ENCODE measurements at regions not wholly inside any gene's neighbourhood (a gene's known extent, or its start where the extent isn't known, plus 50 kb on each side); places are given as distances from the start of the nearest gene placed in this dataset.
"Not testable (repeated sequence)": the region's sequence is repeated elsewhere in the genome, so short reads cannot be mapped to it uniquely, and the experiment has no call there.

DNA sequence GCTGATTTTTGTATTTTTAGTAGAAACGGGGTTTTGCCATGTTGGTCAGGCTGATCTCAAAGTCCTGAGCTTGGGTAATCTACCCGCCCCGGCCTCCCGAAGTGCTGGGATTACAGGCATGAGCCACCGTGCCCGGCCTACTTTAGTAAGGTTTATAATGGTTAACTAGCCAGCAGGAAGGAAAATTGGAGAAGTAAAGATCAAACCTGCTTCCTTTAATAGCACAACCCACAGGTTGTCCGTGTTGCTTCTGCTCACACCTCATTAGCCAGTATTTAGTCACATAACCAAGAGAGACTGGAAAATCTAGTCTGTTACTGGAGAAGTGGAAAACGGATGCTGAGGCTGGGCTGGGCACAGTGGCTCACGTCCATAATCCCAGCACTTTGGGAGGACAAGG is 51.9 kb upstream of the TBL1XR1 start:
- ChIA-PET POLR2A (no interaction called here), CTCF (interaction anchor here (0.6 kb wide), 1 partner anchor 176 kb away, joined by 3 read pairs; no protein-coding TSS in a partner anchor)

DNA sequence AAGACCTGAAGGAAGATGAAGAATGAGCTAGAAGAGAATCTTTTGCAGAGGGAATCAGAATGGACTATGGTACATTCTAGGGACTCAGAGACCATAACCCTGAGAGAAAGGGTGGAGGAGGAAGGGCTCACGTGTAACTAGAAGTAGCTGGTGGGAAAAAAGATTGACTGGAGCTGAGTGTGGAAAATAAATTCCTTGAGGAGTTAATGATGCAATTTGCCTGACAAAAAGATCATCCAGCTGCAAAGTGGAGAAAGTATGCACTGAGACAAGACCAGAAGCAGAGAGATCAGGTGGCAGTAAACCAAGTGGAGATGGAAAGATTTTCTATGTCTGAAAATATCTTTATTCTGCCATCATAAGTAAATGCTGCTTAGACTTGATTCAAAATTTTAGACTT is 52.9 kb upstream of the TBL1XR1 start:
- ChIA-PET POLR2A (no interaction called here), CTCF (no interaction called here)

DNA sequence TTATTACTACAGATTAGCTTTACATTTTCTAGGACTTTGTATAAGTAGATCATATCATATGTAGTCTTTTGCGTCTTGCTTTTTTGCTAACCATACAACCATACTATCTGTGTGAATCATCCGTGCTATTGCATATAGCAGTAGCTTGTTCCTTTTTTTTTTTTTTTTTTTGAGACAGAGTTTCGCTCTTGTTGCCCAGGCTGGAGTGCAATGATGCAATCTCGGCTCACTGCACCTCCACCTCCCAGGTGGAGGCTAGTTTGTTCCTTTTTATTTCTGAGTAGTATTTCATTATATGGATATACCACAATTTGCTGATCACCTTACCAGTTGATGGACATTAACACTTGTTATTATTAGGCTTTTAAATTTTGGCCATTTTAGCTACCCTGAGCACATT is 54.5 kb upstream of the TBL1XR1 start:
- POLR2A ChIA-PET: no interaction called here

DNA sequence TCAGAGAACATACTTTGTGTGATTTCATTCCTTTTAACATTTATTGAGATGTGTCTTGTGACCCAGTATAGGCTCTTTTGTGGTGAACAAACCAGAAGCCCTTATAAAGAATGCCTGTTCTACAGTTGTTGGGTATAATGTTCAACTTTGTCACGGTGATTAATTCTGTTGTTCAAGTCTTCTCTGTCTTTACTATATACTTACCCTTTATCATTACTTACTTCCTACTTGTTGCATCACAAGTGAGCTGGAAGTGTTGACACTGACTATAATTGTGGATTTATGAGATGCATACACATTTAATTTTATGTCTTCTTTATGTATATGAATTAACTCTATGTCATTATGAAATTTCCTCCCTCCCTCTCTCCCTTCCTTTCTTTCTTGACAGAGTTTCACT is 59.7 kb upstream of the TBL1XR1 start:
- CTCF ChIA-PET: no interaction called here
- POLR2A ChIA-PET: no interaction called here

More for the DNA sequence above, 54.5 kb upstream of the TBL1XR1 start:
- CTCF ChIA-PET: interaction anchor here (0.5 to 0.6 kb wide), 2 partner anchors 32 to 430 kb away, joined by 4 read pairs; no protein-coding TSS in a partner anchor

DNA sequence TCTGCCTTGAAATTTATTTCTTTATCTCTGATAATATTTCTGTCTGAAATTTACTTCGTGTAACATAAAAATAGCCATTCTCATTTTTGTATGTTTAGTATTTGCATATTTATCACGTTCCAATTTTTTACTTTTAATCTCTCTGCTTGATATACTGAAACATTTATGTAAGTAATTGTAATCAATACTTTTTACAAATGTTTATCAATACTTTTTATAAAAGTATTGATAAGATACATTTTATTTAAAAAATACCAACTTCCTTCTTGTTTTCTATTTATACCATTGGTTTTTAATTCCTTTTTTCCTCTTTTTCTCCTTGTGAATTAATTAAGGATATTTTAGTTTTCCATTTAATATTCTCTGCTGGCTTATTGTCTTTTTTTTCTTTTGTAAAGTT is 60.3 kb upstream of the TBL1XR1 start:
- ChIA-PET POLR2A (no interaction called here), CTCF (no interaction called here)

DNA sequence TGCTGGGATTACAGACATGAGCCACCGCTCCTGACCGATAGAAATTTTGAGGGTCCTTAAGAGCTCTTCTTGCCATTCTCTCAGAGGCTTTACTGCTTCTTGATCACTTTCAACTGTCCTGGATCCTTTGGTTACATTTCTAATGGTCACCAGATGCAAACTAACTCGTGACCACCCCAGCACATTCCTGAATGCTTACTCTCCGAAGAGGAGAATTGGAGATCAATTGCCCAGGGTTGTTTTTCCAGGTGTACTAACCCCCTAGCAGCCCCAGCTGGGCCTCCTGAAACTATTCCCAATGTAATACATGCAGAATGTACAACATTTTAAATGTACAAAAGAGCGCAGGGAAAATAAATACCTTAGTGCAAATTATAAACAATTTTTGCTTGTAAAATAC is 65.1 kb upstream of the TBL1XR1 start:
- POLR2A ChIA-PET: no interaction called here
- CTCF ChIA-PET: no interaction called here

DNA sequence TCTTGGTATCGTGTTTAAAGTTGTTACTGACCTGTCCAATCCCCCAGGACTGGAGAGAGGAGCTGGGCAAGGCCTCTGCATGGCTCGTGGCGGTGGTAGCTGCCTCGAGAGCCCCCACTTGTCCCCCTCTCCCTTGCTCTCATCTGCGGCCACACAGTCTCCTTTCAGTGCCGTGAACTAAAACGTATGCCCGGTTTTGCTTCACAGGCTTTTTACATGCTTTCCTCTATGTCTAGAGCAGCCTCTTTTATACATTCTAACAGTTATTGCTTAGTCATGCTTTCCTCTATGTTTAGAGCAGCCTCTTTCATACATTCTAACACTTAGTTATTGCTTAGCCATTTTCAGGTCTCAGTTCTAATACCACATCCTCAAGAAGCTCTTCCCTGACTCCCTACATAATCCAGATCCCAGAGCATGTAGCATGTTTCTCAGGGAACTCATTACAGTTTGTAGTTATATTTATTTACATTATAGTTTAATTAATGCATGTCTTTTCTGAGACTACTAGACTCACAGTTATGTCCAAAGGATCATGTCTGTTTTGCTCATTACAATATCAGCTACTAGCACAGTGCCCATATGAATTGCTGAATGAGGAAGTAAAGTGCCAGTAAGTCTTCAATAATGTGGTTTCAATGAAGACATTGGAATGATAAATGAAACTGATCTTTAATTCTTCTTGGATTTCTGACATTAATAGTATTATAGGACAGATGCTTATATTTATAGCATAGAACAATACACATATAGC is 66.5 kb upstream of the TBL1XR1 start:
- ChIA-PET CTCF (no interaction called here), POLR2A (no interaction called here)

DNA sequence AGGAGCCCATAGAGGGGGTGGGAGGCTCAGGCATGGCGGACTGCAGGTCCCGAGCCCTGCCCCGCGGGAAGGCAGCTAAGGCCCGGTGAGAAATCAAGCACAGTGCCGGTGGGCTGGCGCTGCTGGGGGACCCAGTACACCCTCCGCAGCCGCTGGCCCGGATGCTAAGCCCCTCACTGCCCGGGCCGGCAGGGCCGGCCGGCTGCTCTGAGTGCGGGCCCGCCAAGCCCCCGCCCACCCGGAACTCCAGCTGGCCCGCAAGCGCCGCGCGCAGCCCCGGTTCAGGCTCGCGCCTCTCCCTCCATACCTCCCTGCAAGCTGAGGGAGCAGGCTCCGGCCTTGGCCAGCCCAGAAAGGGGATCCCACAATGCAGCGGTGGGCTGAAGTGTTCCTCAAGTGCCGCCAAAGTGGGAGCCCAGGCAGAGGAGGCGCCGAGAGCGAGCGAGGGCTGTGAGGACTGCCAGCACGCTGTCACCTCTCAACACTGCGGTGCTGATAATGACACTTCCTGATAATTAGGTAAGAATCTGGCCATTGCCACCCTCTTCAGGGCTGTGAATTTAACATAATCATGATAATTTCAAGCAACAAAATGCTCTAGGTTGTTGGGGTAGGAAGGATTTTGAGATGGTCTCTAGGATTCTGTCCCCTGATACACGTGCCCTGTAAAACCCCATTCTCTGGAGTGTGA is 74.7 kb upstream of the TBL1XR1 start:
- CTCF ChIA-PET, POLR2A ChIA-PET: not testable (repeated sequence)

DNA sequence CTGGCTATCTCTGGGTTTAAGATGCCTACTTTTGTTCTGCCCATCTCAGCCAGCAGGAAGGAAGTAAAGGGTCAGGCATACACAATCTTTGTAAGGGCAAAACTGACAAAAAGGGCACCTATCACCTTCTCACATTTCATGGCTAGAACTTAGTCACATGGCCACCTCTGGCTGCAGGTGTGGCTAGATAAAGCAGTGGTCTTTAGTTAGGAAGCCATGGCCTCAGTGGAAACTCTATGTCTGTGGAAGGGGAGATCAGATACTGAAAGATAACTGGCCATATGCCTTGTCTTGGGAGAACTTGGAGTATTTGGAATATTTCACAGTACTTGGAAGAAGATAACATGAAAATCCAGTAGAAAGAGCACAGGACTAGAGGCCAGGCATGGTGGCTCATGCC is 80.7 kb upstream of the TBL1XR1 start:
- ChIA-PET CTCF (no interaction called here), POLR2A (no interaction called here)

DNA sequence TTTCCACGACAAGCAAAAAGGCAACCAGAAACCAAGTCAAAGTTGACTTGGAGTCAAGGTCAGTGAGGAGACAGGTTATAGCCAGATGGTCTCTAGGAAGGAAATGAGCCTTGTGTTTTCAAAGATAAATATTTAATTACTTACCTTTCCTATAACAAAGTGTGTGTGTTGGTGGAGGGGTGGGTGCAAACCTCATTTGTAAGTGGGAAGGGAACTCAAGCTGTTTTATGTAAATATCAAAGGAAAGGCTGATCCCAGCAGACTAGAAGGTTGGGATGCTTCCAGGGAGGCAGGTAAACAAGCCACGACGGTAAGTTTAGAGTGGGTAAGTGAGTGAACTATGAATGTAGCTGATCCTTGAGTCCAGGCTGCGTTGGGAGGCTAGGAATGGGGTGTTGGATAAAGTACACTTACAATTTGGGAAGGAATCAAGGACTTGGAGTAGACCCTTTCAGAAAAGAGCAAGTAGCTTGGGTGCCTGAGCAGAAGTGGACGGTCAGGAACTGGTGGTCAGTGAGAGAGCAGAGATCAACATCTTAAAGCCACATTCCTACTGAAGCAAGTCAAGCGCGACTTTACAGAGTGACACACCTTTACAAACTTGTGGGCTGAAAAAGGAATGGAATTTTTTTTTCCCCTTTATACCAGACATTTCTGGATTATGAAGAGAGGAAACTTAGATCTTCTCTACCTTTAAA is 82.0 kb upstream of the TBL1XR1 start:
- POLR2A ChIA-PET: no interaction called here
- CTCF ChIA-PET: no interaction called here

DNA sequence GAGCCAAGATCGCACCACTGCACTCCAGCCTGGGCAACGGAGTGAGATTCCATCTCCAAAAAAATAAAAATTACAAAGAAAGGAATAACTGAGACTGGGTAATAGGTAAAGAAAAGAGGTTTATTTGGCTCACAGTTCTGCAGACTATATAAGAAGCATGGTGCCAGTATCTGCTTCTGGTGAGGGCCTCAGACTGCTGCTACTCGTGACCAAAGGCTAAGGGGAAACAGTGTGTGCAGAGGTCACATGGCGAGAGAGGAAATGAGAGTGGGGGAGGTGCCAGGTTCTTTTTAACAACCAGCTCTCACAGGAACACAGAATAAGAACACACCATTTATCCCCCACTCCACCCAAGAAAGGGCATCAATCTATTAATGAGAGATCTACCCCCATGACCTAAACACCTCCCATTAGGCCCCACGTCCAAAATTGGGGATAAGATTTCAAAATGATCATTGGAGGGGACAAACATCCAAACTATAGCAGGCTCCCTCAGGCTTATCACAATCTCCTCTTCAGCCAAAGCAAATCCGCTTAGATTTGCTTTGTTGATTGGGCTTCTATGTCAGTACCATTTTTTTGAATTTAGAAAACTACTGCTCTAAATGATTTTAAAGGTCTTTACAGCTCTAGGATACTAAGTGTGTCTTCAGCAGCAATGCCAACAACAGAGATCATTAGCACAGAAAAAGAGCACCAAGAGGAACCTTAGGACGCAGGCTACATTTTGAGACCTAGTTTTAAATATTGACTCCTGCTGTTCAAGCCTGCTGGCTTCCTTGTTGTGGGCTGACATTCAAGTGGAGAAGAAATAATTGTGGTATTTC is 84.2 kb upstream of the TBL1XR1 start:
- CTCF ChIA-PET: no interaction called here
- POLR2A ChIA-PET: no interaction called here

DNA sequence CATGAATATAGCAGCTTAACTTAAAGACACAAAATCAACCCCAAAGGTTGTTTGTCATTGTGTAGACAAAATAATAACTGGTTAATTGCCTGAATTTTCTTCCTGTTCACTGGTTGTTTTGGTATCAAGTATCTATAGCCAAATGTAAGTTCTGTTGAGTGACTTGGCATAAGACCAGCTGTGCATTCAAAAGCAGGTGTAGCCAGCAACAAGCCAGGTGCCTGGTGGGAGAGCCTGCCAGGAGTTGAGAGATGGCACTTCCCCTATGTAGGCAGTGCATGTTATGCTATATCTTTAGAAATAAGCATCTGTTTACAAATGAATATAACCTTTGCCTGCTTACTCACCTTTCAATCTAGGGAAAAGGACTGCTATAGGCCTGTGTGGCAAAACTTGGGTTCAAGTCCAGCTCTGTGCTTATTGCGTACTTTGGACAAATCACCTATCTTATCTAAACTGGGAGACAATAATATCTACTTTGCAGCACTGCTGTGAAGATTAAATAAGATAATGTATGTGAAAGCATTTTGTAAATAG is 84.9 kb upstream of the TBL1XR1 start:
- ChIA-PET POLR2A (no interaction called here), CTCF (no interaction called here)

DNA sequence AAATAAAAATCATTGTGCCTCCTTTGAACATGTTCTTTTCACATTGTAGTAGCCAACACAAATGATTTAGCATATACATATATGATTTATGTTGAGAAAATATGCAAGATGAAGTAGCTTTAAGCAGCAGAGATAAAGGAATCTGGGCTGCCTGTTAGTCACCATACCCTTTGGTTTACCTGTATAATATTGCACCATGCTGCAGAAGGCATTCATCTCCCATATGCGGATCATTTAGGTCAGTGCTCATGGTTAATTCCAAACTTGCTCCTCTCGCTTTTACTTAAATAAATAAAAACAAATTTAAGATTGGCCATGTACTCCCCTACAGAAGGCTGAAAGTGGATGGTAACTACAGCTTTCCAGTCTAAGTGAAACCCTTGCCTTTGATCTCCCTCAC is 86.7 kb upstream of the TBL1XR1 start:
- CTCF ChIA-PET: interaction anchor here (0.7 kb wide), 1 partner anchor 32 kb away, joined by 4 read pairs; no protein-coding TSS in a partner anchor
- POLR2A ChIA-PET: no interaction called here

DNA sequence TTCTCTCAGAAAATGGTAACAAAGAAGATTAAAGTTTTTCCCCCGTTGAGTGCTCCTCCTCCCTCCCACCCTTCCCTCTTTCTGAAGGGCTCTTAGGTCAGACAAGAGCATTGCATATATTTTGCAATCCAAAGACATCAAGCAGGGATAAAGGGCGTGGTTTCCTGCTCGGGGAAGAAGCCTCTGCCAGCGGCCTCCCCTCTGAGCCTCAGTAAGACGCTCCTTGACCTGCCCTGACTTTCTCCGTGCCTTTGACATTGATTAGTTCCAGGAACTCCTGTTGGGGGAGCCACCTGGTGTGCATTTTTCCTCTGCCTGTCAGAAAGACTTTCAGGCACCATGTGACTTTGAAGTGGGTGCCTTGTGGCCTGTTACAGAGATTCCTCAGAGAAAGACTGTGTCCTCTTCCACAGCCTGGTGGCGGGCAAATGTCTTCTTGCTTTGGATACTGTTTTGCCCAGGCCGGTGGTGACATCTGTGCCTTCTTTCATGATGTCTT is 87.2 kb upstream of the TBL1XR1 start:
- ChIA-PET POLR2A (no interaction called here), CTCF (no interaction called here)

DNA sequence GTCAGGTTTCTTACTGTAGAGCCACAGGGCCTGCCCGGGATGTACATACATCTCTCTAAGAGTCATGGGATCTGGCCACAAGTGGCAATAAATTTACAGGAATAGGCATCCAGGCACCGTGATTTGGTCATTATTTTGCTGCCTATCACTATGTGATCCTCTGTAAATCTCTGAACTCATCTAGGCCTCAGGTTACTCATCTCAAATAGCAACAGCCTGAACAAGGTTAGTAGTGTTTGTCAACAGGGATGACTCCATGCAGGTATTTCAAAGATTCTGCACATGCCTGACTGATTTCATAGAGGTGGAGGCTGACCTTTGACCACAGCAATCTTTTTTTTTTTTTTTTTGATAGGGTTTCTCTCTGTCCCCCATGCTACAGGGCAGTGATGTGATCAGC is 88.8 kb upstream of the TBL1XR1 start:
- CTCF ChIA-PET: no interaction called here
- POLR2A ChIA-PET: no interaction called here

DNA sequence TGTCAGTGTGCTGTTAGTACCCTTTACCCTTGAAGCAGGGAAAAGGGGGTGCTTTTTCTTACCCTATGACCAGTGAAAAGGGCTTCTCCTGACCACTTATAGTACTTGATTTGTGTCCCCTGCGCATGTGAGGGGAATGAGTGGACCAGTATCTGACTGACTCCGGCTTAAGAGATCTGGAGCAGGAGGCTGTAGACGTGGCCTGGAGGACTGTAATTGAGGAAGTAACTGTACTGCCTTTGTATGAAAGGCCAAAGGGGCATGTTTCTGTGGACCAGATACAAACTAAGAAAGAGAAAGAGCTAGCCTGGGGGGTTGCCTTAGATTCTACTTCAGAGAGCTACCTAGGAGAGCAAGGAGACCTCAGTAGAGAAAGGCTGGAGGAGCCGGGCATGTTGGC is 89.9 kb upstream of the TBL1XR1 start:
- ChIA-PET POLR2A (no interaction called here), CTCF (no interaction called here)

DNA sequence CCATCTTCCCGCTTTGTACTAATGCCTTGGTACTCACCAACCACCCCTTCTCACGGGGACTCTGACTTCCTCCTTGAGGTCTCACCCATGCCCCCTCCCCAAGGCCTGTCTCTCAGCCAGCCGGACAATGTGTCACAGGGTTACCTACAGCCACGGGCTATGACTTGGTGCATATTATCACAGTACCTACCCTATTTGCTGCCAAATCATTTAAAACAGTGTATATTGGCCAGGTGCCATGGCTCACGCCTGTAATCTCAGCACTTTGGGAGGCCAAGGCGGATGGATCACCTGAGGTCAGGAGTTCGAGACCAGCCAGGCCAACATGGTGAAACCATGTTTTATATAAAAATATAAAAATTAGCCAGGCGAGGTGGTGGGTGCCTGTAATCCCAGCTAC is 93.4 kb upstream of the TBL1XR1 start:
- POLR2A ChIA-PET: no interaction called here

DNA sequence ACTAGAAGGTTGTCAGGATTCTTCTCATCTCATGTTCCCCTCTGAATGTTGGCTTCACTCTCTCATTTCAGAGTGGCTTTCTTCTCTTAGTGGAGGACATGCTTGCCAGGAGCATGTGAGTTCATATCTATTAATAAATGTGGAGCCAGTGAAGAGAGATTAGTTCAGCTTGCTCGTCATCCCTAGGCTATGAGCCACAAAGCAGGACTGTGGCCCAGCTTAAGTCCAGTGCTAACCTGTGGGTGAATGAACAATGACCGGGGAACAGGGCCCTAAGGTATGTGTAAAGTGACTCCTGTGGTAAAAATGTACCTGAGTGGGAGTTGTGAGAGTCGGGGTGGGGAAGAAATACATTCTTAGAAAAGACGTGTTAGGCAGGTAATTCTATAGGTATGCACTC is 96.9 kb upstream of the TBL1XR1 start:
- CTCF ChIA-PET: no interaction called here
- POLR2A ChIA-PET: no interaction called here

More for the DNA sequence above, 93.4 kb upstream of the TBL1XR1 start:
- CTCF ChIA-PET: no interaction called here

DNA sequence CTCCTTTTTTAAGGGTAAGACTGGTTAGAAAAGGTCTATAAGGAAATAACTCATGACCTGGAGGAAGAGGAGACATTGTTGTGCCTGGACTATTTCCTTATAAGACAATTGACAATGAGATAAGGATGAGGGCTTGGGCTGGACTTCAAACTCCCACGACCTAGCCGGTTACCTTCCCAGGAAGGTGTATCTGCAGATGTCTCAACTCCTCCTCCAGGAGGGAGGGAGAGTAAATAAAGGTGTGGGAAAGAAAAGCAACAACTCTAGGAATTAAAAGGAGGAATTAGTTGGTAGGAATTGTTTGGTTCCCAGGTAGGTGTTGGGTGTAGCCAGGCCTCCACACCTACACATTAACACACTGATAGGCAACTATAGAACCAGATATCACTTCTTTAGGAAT is 97.8 kb upstream of the TBL1XR1 start:
- CTCF ChIA-PET: no interaction called here
- POLR2A ChIA-PET: no interaction called here

DNA sequence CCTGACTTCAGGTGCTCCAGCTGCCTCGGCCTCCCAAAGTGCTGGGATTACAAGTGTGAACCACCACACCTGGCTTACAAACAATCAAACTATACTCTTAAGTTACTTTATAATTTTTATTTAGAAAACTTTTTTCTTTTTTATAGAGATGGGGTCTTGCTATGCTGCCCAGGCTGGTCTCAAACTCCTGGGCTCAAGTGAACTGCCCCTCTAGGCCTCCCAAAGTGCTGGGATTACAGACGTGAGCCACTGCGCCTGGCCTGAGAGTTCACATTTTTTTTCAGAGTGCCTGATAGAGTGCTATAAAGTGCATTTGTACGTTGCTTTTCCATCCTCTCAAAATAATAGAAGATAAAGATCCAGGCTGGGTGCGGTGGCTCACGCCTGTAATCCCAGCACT is 102.0 kb upstream of the TBL1XR1 start:
- CTCF ChIA-PET: interaction anchor here (0.5 kb wide), 1 partner anchor 65 kb away, joined by 3 read pairs; no protein-coding TSS in a partner anchor
- POLR2A ChIA-PET: no interaction called here
